Omental fat pad (tissue), 3 donors: ENCODE measurements at regions not wholly inside any gene's neighbourhood (a gene's known extent, or its start where the extent isn't known, plus 50 kb on each side); places are given as distances from the start of the nearest gene placed in this dataset.

ENCODE experiments used
- ATAC-seq: fragments of 150-250 bp; one replicate; pipeline ENCODE4 v1.9.1; 2016; ENCODE audit warnings: mild to moderate bottlenecking, moderate library complexity; ENCODE audit not compliant: low FRiP score
- DNase-seq: peaks from one replicate; pipeline ENCODE4 v3.0.0-alpha.2; 2019; ENCODE audit warnings: low spot score
- CTCF ChIP-seq, 3 donors: fragments of 450-650 bp; IDR thresholded peaks; one replicate each; pipeline ENCODE4 v1.5.1; 2016 to 2017; ENCODE audit warnings: antibody characterized with exemption in 3 of 3, mild to moderate bottlenecking in 3 of 3, moderate library complexity in 2 of 3

- DNase-seq (no peak), ATAC-seq (no peak)
- TF ChIP-seq CTCF (IDR thresholded peaks at IDR 0.05), result no peak
Measured at GRCh38 chr15:86010398-86010797, 69.3 kb upstream of the AGBL1 start.

- DNase-seq (no peak), ATAC-seq (no peak)
- no peak for TF ChIP-seq CTCF (IDR thresholded peaks at IDR 0.05)
Measured at GRCh38 chr15:86010891-86011290, 68.8 kb upstream of the AGBL1 start.

GRCh38 chr15:86014016-86014415 lies 65.7 kb upstream of the AGBL1 start:
- no peak for TF ChIP-seq CTCF (IDR thresholded peaks at IDR 0.05)
- no peak for DNase-seq
- no peak for ATAC-seq

- ATAC-seq (no peak), DNase-seq (no peak)
- TF ChIP-seq CTCF (IDR thresholded peaks at IDR 0.05), result no peak
Measured at GRCh38 chr15:86016750-86017149, 62.9 kb upstream of the AGBL1 start.

- no peak for TF ChIP-seq CTCF (IDR thresholded peaks at IDR 0.05)
- ATAC-seq, result no peak
- no peak for DNase-seq
Measured at GRCh38 chr15:86018679-86019078, 61.0 kb upstream of the AGBL1 start.

- no peak for DNase-seq
Measured at GRCh38 chr15:86021281-86022264, 58.1 kb upstream of the AGBL1 start.

More at GRCh38 chr15:86021281-86022264, 58.1 kb upstream of the AGBL1 start:
- ATAC-seq, result peak; percentile 75
- TF ChIP-seq CTCF (IDR thresholded peaks at IDR 0.05), result no peak
